Motor neuron (in vitro differentiated cells): ENCODE measurements at regions not wholly inside any gene's neighbourhood (a gene's known extent, or its start where the extent isn't known, plus 50 kb on each side); places are given as distances from the start of the nearest gene placed in this dataset.

Experiments
- ATAC-seq, 8 experiments: fragments of 200-7000 bp; cut with Tn5 transposase; replicated peaks in 6 of 8; 2 replicates each; pipeline ENCODE4 v1.8.0; 2021; ENCODE audit warnings: mild to moderate bottlenecking in 8 of 8, moderate library complexity in 8 of 8
- H3K27ac ChIP-seq, 2 donors: fragments of 250-450 bp; sonication (Bioruptor Pico); 2 replicates each; pipeline ENCODE4 v1.9.0; 2021; ENCODE audit warnings: antibody characterized with exemption in 2 of 2, mild to moderate bottlenecking in 2 of 2, moderate library complexity in 1 of 2
- H3K4me1 ChIP-seq, 2 donors: fragments of 250-450 bp; sonication (Bioruptor Pico); replicated peaks in 1 of 2; 2 replicates each; pipeline ENCODE4 v1.6.1; 2021; ENCODE audit warnings: antibody characterized with exemption in 2 of 2, mild to moderate bottlenecking in 2 of 2, moderate library complexity in 1 of 2
- H3K4me3 ChIP-seq, 5 donors: fragments of 250-450 bp; sonication (Bioruptor Pico); 2 replicates each; pipeline ENCODE4 v1.9.0; 2021; ENCODE audit warnings: antibody characterized with exemption in 5 of 5, mild to moderate bottlenecking in 5 of 5, moderate library complexity in 4 of 5
- WGBS, 10 experiments: fragments of 450-650 bp; shearing (Covaris generic); methylation state at CpG; one replicate each; pipeline ENCODE4 v1.0.0; 2022; 5-methylcytosine and 5-hydroxymethylcytosine counted together
- in situ Hi-C, 9 experiments: fragments of 400-800 bp; cut with MboI; loops; one replicate each; pipeline ENCODE4 v1.15.0; 2021; ENCODE audit warnings: low sequenced_read_pairs in 9 of 9, low pct_unique_long_range_greater_than_20kb in 2 of 9; ENCODE audit not compliant: unreplicated experiment in 9 of 9

GRCh38 chr13:61751039-61751438 is 335.4 kb upstream of the PCDH20 start:
- no peak for ATAC-seq
- H3K27ac ChIP-seq: no peak overlapping the region
- in situ Hi-C loops: no loop called here
- H3K4me3 ChIP-seq: no peak overlapping the region
- H3K4me1 ChIP-seq: no peaks in the 10 kb centered on the region

- H3K4me3 ChIP-seq: no peak overlapping the region
- in situ Hi-C loops: no loop called here
- ATAC-seq: no peak
- WGBS, 10 experiments: 0 to 100% (median 80%) methylated on average over 1 to 2 of the region's 2 CpGs
- no peak overlapping the region for H3K27ac ChIP-seq
- no peaks in the 10 kb centered on the region for H3K4me1 ChIP-seq
These were observed 322.6 kb upstream of the PCDH20 start for GRCh38 chr13:61738236-61738750.

GRCh38 chr13:61734683-61735082 is 319.0 kb upstream of the PCDH20 start:
- no peak for ATAC-seq
- 0 to 100% (median 88%) methylated on average over 1 of the region's 1 CpG for WGBS, 10 experiments
- H3K27ac ChIP-seq: no peak overlapping the region
- no peak overlapping the region for H3K4me3 ChIP-seq
- in situ Hi-C loops: no loop called here
- no peaks in the 10 kb centered on the region for H3K4me1 ChIP-seq

DNA sequence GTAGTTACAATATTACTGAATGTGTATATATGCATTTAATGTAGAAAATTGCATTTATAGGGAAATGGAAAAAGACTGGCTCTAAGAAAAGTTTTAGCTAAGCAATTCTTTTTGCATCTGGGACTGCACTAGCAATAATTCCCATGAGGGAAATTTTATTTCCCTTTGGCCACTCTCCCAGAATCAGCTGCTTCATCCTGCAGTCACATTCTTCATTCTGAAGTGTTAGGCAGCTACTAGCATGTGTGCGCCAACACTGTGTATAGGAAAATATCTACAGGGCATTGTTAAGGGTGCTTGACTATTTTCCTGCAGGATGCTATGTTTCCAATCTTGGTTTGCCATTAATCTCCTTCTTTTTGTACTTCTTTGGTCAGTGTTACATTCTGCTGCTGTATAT is 312.8 kb upstream of the PCDH20 start:
- in situ Hi-C loops: no loop called here
- ATAC-seq: peak in 6 of 8 experiments; percentile 51 to 87 (median 75)
- peaks cover 0 to 2% of the 10 kb centered on the region in 2 donors for H3K4me1 ChIP-seq
- no peak overlapping the region for H3K27ac ChIP-seq
- WGBS, 10 experiments: 0 to 88% (median 0%) methylated on average over 1 of the region's 1 CpG; no CpG with 5 or more reads in 3 of the 10 experiments
- no peak overlapping the region for H3K4me3 ChIP-seq

GRCh38 chr13:61727767-61728166 is 312.1 kb upstream of the PCDH20 start:
- 0 to 49% (median 20%) methylated on average over 1 to 2 of the region's 2 CpGs; no CpG with 5 or more reads in 5 of the 10 experiments for WGBS, 10 experiments
- H3K27ac ChIP-seq: no peak overlapping the region
- ATAC-seq: peak; percentile 28 to 99 (median 88)

DNA sequence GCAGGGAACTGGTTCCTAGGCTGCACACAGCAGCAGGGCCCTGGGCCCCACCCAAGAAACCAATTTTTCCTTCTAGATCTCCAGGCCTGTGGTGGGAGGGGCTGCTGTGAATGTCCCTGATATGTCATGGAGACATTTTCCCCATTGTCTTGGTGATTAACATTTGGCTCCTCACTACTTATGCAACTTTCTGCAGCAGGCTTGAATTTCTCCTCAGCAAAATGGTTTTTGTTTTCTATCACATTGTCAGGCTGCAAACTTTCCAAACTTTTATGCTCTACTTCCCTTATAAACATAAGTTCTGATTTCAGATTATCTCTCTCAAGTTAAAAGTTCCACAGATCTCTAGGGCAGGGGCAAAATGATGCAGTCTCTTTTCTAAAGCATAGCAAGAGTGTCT is 310.2 kb upstream of the PCDH20 start:
- no peak overlapping the region for H3K27ac ChIP-seq
- no peak overlapping the region for H3K4me3 ChIP-seq
- in situ Hi-C loops: no loop called here
- peaks cover 0 to 2% of the 10 kb centered on the region in 2 donors for H3K4me1 ChIP-seq
- no peak for ATAC-seq

More at GRCh38 chr13:61727767-61728166, 312.1 kb upstream of the PCDH20 start:
- in situ Hi-C loops: no loop called here
- H3K4me1 ChIP-seq: peaks cover 0 to 2% of the 10 kb centered on the region in 2 donors
- H3K4me3 ChIP-seq: no peak overlapping the region

GRCh38 chr13:61722119-61722518 is 306.5 kb upstream of the PCDH20 start:
- no peak for ATAC-seq

GRCh38 chr13:61712621-61713020 is 297.0 kb upstream of the PCDH20 start:
- in situ Hi-C loops: no loop called here
- no peak overlapping the region for H3K27ac ChIP-seq
- no peak for ATAC-seq
- WGBS, 10 experiments: 0 to 91% (median 88%) methylated on average over 1 of the region's 1 CpG; no CpG with 5 or more reads in 2 of the 10 experiments
- H3K4me1 ChIP-seq: no peaks in the 10 kb centered on the region
- no peak overlapping the region for H3K4me3 ChIP-seq

More at GRCh38 chr13:61722119-61722518, 306.5 kb upstream of the PCDH20 start:
- Histone ChIP-seq H3K4me3 (no peak overlapping the region), H3K4me1 (no peaks in the 10 kb centered on the region), H3K27ac (no peak overlapping the region)
- in situ Hi-C loops: no loop called here
- 0 to 100% (median 89%) methylated on average over 1 to 2 of the region's 2 CpGs for WGBS, 10 experiments

GRCh38 chr13:61709258-61709657 is 293.6 kb upstream of the PCDH20 start:
- Histone ChIP-seq H3K27ac (no peak overlapping the region), H3K4me3 (no peak overlapping the region), H3K4me1 (no peaks in the 10 kb centered on the region)
- no peak for ATAC-seq
- WGBS, 10 experiments: 83 to 100% (median 100%) methylated on average over 1 of the region's 1 CpG; no CpG with 5 or more reads in 5 of the 10 experiments
- in situ Hi-C loops: no loop called here

GRCh38 chr13:61706899-61707298 is 291.2 kb upstream of the PCDH20 start:
- in situ Hi-C loops: no loop called here
- WGBS, 10 experiments: 0 to 93% (median 68%) methylated on average over 1 to 2 of the region's 2 CpGs; no CpG with 5 or more reads in 1 of the 10 experiments
- ATAC-seq: no peak
- Histone ChIP-seq H3K4me3 (no peak overlapping the region), H3K27ac (no peak overlapping the region), H3K4me1 (no peaks in the 10 kb centered on the region)

DNA sequence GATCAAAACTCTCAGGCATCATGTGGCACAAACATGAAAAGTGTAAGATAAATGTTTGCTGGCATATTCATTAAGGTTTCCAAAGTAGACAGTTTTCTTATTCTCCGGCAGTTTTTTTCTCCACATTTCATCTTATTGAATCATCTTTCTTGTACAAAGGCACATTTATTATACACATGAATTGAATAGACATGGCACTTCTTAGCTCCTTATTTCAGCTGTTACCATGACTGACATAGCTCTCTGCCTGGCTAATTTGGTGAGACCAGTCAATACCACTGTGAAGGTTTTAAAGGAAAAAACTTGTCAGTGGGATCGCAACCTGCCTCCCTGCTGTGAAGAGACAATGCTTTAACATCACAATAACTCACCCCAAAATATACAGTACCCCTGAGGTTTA is 285.0 kb upstream of the PCDH20 start:
- Histone ChIP-seq H3K4me3 (no peak overlapping the region), H3K27ac (no peak overlapping the region), H3K4me1 (peaks cover 8 to 12% of the 10 kb centered on the region in 2 donors)
- ATAC-seq: peak in 5 of 8 experiments; percentile 65 to 84 (median 73)
- 0 to 84% (median 61%) methylated on average over 1 to 2 of the region's 2 CpGs for WGBS, 10 experiments
- in situ Hi-C loops: no loop called here

GRCh38 chr13:61700181-61700580 is 284.5 kb upstream of the PCDH20 start:
- ATAC-seq: peak in 5 of 8 experiments; percentile 69 to 95 (median 94)
- in situ Hi-C loops: no loop called here
- 0 to 91% (median 62%) methylated on average over 1 to 4 of the region's 4 CpGs for WGBS, 10 experiments

DNA sequence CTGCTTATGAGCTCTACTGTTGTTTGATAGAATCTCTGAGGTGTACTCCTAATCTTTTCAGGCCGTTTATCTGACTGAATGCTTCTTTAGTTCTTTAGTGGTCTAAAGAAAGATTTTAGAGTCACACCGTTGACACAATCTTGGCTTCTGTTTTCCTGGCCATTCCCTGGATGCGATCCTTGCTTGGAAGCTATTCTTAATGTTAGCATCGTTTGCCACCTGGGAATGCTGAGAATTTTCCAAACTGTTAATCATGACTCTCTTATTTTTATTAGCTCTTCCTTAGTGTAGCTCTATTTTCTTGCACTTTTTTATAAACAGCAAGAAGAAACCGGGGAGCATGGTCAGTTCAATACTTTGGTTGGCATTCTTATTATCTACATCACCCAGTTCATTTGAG is 281.0 kb upstream of the PCDH20 start:
- no peak overlapping the region for H3K27ac ChIP-seq
- in situ Hi-C loops: loop anchor here in 1 of 9 experiments (25.0 kb wide), 1 partner anchor 1059 kb away; no protein-coding TSS in a partner anchor
- peaks cover 8 to 12% of the 10 kb centered on the region in 2 donors for H3K4me1 ChIP-seq
- H3K4me3 ChIP-seq: no peak overlapping the region
- no peak for ATAC-seq
- WGBS, 10 experiments: 15 to 95% (median 77%) methylated on average over 3 to 5 of the region's 5 CpGs; no CpG with 5 or more reads in 1 of the 10 experiments

More at GRCh38 chr13:61700181-61700580, 284.5 kb upstream of the PCDH20 start:
- Histone ChIP-seq H3K4me1 (peaks cover 8 to 12% of the 10 kb centered on the region in 2 donors), H3K4me3 (no peak overlapping the region), H3K27ac (no peak overlapping the region)

GRCh38 chr13:61695147-61695546 is 279.5 kb upstream of the PCDH20 start:
- peak in 4 of 8 experiments; percentile 20 to 66 (median 54) for ATAC-seq
- in situ Hi-C loops: loop anchor here in 1 of 9 experiments (25.0 kb wide), 1 partner anchor 1058 kb away; no protein-coding TSS in a partner anchor
- WGBS, 10 experiments: 0 to 100% (median 80%) methylated on average over 1 to 2 of the region's 2 CpGs; no CpG with 5 or more reads in 2 of the 10 experiments
- Histone ChIP-seq H3K27ac (no peak overlapping the region), H3K4me3 (no peak overlapping the region), H3K4me1 (peaks cover 1 to 2% of the 10 kb centered on the region in 2 donors)
